Chondrocyte (in vitro differentiated cells): ENCODE measurements at regions not wholly inside any gene's neighbourhood (a gene's known extent, or its start where the extent isn't known, plus 50 kb on each side); places are given as distances from the start of the nearest gene placed in this dataset.
A peak's percentile ranks its signal among the peaks of the same experiment; 100 is the strongest.

ENCODE experiments used
- DNase-seq: peaks from one replicate; pipeline ENCODE4 v3.0.0; 2021; ENCODE audit warnings: mixed read lengths, low spot score
- H3K27ac Mint-ChIP-seq: one replicate; pipeline ENCODE4 v1.8.0; 2021; ENCODE audit warnings: mild to moderate bottlenecking, moderate library complexity, mixed read lengths; ENCODE audit not compliant: unreplicated experiment
- H3K27me3 Mint-ChIP-seq: 2 replicates; pipeline ENCODE4 v1.8.0; 2021; ENCODE audit warnings: low read depth, mixed read lengths
- H3K36me3 Mint-ChIP-seq: 2 replicates; pipeline ENCODE4 v1.8.0; 2021; ENCODE audit warnings: low read depth, mixed read lengths
- H3K4me1 Mint-ChIP-seq: 2 replicates; pipeline ENCODE4 v1.8.0; 2021; ENCODE audit warnings: low read depth, mild to moderate bottlenecking, mixed read lengths
- H3K4me3 Mint-ChIP-seq: one replicate; pipeline ENCODE4 v1.8.0; 2021; ENCODE audit warnings: mild to moderate bottlenecking, moderate library complexity, mixed read lengths; ENCODE audit not compliant: unreplicated experiment
- H3K9me3 Mint-ChIP-seq: 2 replicates; pipeline ENCODE4 v1.8.0; 2021; ENCODE audit warnings: low read depth, mixed read lengths
- CTCF ChIP-seq: fragments of 200-600 bp; sonication (generic); IDR thresholded peaks from 2 replicates; pipeline ENCODE4 v1.5.0; 2021; ENCODE audit warnings: antibody characterized with exemption, mild to moderate bottlenecking, moderate library complexity

DNA sequence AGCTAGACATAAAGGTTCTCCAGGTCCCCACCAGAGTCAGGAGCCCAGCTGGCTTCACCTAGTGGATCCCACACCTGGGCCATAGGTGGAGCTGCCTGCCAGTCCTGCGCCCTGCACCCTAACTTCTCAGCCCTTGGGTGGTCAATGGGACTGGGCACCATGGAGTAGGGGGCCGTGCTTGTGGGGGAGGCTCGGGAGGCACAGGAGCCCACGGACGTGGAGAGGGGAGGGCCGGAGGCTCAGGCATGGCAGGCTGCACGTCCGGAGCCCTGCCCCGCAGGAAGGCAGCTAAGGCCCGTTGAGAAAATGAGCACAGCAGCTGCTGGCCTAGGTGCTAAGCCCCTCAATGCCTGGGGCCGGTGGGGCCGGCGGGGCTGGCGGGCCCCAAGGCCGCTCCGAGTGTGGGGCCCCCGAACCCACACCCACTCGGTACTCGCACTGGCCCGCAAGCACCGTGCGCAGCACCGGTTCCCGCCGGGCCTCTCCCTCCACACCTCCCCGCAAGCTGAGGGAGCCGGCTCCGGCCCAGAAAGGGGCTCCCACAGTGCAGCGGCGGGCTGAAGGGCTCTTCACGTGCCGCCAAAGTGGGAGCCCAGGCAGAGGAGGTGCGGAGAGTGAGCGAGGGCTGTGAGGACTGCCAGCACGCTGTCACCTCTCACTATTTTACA, 291.1 kb downstream of the KLHL4 start:
- H3K4me3 Mint-ChIP-seq, result no peak overlapping the region
- H3K27me3 Mint-ChIP-seq, result no peaks in the 10 kb centered on the region
- H3K9me3 Mint-ChIP-seq, result peaks cover 10% of the 10 kb centered on the region
- H3K27ac Mint-ChIP-seq, result no peak overlapping the region
- H3K36me3 Mint-ChIP-seq, result no peaks in the 10 kb centered on the region
- peak; percentile 85 for DNase-seq
- TF ChIP-seq CTCF, result no peak
- peaks cover 5% of the 10 kb centered on the region for H3K4me1 Mint-ChIP-seq

DNA sequence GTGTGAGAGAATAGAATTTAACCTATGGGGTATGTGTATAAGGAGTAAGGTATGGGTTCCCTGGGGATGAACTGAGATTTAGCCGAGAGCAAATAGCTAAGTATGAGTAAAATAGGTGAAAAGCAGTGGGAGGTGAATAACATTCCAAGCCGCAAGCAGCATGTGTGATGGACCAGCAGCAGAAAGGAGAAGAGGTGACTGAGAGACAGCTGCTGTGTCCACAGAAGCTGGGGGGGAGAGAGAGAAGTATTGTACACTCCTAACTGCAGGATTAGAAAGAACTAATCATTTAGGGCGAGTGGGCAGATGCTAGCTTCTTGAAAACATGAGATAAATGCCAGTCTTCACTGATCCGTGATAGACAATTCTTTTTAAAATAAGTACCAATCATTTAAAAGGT, 296.0 kb downstream of the KLHL4 start:
- H3K36me3 Mint-ChIP-seq, result no peaks in the 10 kb centered on the region
- H3K4me3 Mint-ChIP-seq, result no peak overlapping the region
- peaks cover 4% of the 10 kb centered on the region for H3K9me3 Mint-ChIP-seq
- no peaks in the 10 kb centered on the region for H3K27me3 Mint-ChIP-seq
- H3K27ac Mint-ChIP-seq, result no peak overlapping the region
- no peak for DNase-seq
- H3K4me1 Mint-ChIP-seq, result no peaks in the 10 kb centered on the region
- TF ChIP-seq CTCF, result no peak

GRCh38 chrX:87846956-87847355, 329.4 kb downstream of the KLHL4 start:
- TF ChIP-seq CTCF, result no peak
- H3K4me3 Mint-ChIP-seq, result no peak overlapping the region
- no peaks in the 10 kb centered on the region for H3K4me1 Mint-ChIP-seq
- peaks cover 19% of the 10 kb centered on the region for H3K9me3 Mint-ChIP-seq
- no peak for DNase-seq
- H3K27me3 Mint-ChIP-seq, result no peaks in the 10 kb centered on the region
- no peak overlapping the region for H3K27ac Mint-ChIP-seq
- H3K36me3 Mint-ChIP-seq, result no peaks in the 10 kb centered on the region

DNA sequence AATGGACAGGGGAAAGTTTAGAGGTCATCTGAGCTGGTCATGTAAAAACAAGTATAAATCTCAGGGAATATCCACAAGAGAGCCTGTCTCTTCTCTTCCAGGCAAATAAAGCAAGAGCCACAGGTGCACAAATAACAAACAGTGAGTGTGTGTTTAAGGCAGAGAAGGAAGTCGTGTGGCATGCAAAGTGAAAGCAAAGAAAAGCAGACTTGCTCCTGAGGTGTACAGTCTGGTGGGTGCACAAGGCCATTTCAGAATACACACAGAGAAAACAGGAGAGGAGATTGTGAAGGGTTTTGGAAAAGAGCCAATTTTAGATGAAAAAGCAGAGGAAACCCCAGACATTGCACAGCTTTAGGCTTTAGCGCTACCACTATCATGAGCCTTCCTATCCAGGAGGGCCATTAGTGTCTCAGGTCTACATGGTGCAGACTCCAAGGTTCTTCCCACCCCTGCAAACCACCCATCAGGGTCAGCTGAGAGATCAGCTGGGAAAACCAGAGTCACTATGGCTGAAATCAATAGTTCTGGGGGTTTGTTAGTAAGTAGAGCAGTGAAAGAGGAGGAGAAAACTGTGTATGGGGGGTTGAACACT, 355.8 kb downstream of the KLHL4 start:
- no peak overlapping the region for H3K27ac Mint-ChIP-seq
- peaks cover 19% of the 10 kb centered on the region for H3K9me3 Mint-ChIP-seq
- H3K4me3 Mint-ChIP-seq, result no peak overlapping the region
- no peaks in the 10 kb centered on the region for H3K36me3 Mint-ChIP-seq
- no peak for DNase-seq
- no peaks in the 10 kb centered on the region for H3K27me3 Mint-ChIP-seq
- no peak for TF ChIP-seq CTCF
- H3K4me1 Mint-ChIP-seq, result no peaks in the 10 kb centered on the region

GRCh38 chrX:87874043-87874442, 356.4 kb downstream of the KLHL4 start:
- no peak for TF ChIP-seq CTCF
- Mint-ChIP-seq H3K27me3 (no peaks in the 10 kb centered on the region), H3K4me1 (no peaks in the 10 kb centered on the region), H3K9me3 (peaks cover 22% of the 10 kb centered on the region), H3K4me3 (no peak overlapping the region), H3K36me3 (no peaks in the 10 kb centered on the region), H3K27ac (no peak overlapping the region)
- DNase-seq, result no peak
